HepG2 (cell line): ENCODE measurements at regions not wholly inside any gene's neighbourhood (a gene's known extent, or its start where the extent isn't known, plus 50 kb on each side); places are given as distances from the start of the nearest gene placed in this dataset.
A peak's percentile ranks its signal among the peaks of the same experiment; 100 is the strongest.

Source experiments
- BHLHE40 ChIP-seq: IDR thresholded peaks from 2 replicates; pipeline ENCODE4 v1.6.1; 2011; ENCODE audit warnings: low read length, improper control_type of control experiment
- E2F2 ChIP-seq: sonication (generic); formaldehyde crosslinking; IDR thresholded peaks from 2 replicates; pipeline ENCODE4 v1.4.0; 2020; ENCODE audit warnings: missing genetic modification reagents, borderline replicate concordance
- HOXA5 ChIP-seq: sonication (generic); formaldehyde crosslinking; IDR thresholded peaks from 2 replicates; pipeline ENCODE4 v1.4.0; 2020; ENCODE audit warnings: missing genetic modification reagents
- ISL2 ChIP-seq: sonication (generic); formaldehyde crosslinking; IDR thresholded peaks from 2 replicates; pipeline ENCODE4 v1.5.0; 2020; ENCODE audit warnings: missing genetic modification reagents
- KDM4B ChIP-seq: sonication (generic); formaldehyde crosslinking; IDR thresholded peaks from 2 replicates; pipeline ENCODE4 v1.4.0; 2020; ENCODE audit warnings: missing genetic modification reagents
- KDM6A ChIP-seq: IDR thresholded peaks from 2 replicates; pipeline ENCODE4 v1.6.1; 2016; ENCODE audit warnings: low read depth
- KLF15 ChIP-seq: sonication (generic); formaldehyde crosslinking; IDR thresholded peaks from 2 replicates; pipeline ENCODE4 v1.8.1; 2023; ENCODE audit warnings: borderline replicate concordance, mild to moderate bottlenecking, inconsistent platforms, missing genetic modification reagents, mixed read lengths
- MAFF ChIP-seq: IDR thresholded peaks from 2 replicates; pipeline ENCODE4 v1.6.1; 2011; ENCODE audit warnings: low read depth, low read length, improper control_type of control experiment
- MAFK ChIP-seq, 2 experiments: IDR thresholded peaks in 1 of 2; conservative IDR thresholded peaks in 1 of 2; 2 replicates each; pipeline ENCODE4 v1.6.1; 2011; ENCODE audit warnings: improper control_type of control experiment in 2 of 2, low read length in 2 of 2
- PHF5A ChIP-seq: IDR thresholded peaks from one replicate; pipeline ENCODE4 v1.6.1; 2018; ENCODE audit warnings: low read depth, missing genetic modification reagents; ENCODE audit not compliant: unreplicated experiment
- RBM39 ChIP-seq: fragments of 200-400 bp; formaldehyde crosslinking; IDR thresholded peaks from one replicate; pipeline ENCODE4 v1.6.1; 2018; ENCODE audit warnings: antibody characterized with exemption, mild to moderate bottlenecking, low read depth, low read length; ENCODE audit not compliant: poor library complexity, severe bottlenecking
- RELA ChIP-seq: sonication (generic); formaldehyde crosslinking; IDR thresholded peaks from 2 replicates; pipeline ENCODE4 v1.4.0; 2020; ENCODE audit warnings: missing genetic modification reagents
- REXO4 ChIP-seq: sonication (generic); formaldehyde crosslinking; IDR thresholded peaks from 2 replicates; pipeline ENCODE4 v1.8.0; 2022; ENCODE audit warnings: missing genetic modification reagents, mild to moderate bottlenecking, borderline replicate concordance
- RNF219 ChIP-seq: sonication (generic); formaldehyde crosslinking; IDR thresholded peaks from 2 replicates; pipeline ENCODE4 v1.5.0; 2020; ENCODE audit warnings: mild to moderate bottlenecking, missing genetic modification reagents
- SALL1 ChIP-seq: sonication (generic); formaldehyde crosslinking; IDR thresholded peaks from 2 replicates; pipeline ENCODE4 v1.8.0; 2022; ENCODE audit warnings: mild to moderate bottlenecking, missing genetic modification reagents
- SMC3 ChIP-seq: IDR thresholded peaks from 2 replicates; pipeline ENCODE4 v1.6.1; 2011; ENCODE audit warnings: low read length, improper control_type of control experiment
- SP140L ChIP-seq: sonication (generic); formaldehyde crosslinking; IDR thresholded peaks from 2 replicates; pipeline ENCODE4 v1.4.0; 2020; ENCODE audit warnings: missing genetic modification reagents, borderline replicate concordance
- SP4 ChIP-seq: sonication (generic); formaldehyde crosslinking; IDR thresholded peaks from 2 replicates; pipeline ENCODE4 v1.8.1; 2023; ENCODE audit warnings: mild to moderate bottlenecking, missing genetic modification reagents
- STAG1 ChIP-seq: sonication (generic); formaldehyde crosslinking; IDR thresholded peaks from 2 replicates; pipeline ENCODE4 v1.4.0; 2020; ENCODE audit warnings: missing genetic modification reagents
- TBL1XR1 ChIP-seq: fragments of 150-350 bp; IDR thresholded peaks from 2 replicates; pipeline ENCODE4 v1.6.1; 2014; ENCODE audit warnings: borderline replicate concordance, low read length; ENCODE audit not compliant: partially characterized antibody
- TCF12 ChIP-seq, 2 experiments: fragments of 450-650 bp in 1 of 2; sonication (generic) in 1 of 2; formaldehyde crosslinking in 1 of 2; IDR thresholded peaks; 2 replicates each; pipeline versions ENCODE4 v1.6.1 to v1.8.0; 2017 to 2022; ENCODE audit warnings: antibody characterized with exemption in 1 of 2, mild to moderate bottlenecking in 1 of 2, missing genetic modification reagents in 1 of 2, moderate library complexity in 1 of 2
- ZBTB2 ChIP-seq: sonication (generic); formaldehyde crosslinking; IDR thresholded peaks from 2 replicates; pipeline ENCODE4 v1.8.0; 2022; ENCODE audit warnings: low read depth, missing genetic modification reagents
- ZNF441 ChIP-seq: sonication (generic); formaldehyde crosslinking; IDR thresholded peaks from 2 replicates; pipeline ENCODE4 v1.7.0; 2021; ENCODE audit warnings: missing genetic modification reagents, borderline replicate concordance
- ZNF564 ChIP-seq: sonication (generic); formaldehyde crosslinking; IDR thresholded peaks from 2 replicates; pipeline ENCODE4 v1.8.1; 2023; ENCODE audit warnings: mild to moderate bottlenecking, missing genetic modification reagents
- ZNF597 ChIP-seq: sonication (generic); formaldehyde crosslinking; IDR thresholded peaks from 2 replicates; pipeline ENCODE4 v1.5.0; 2020; ENCODE audit warnings: missing genetic modification reagents

GRCh38 chr4:14871676-14872430 lies 130.4 kb upstream of the CPEB2 start (continued):
- no peak for TF ChIP-seq RNF219 (CRISPR knock-in tag)
- no peak for TF ChIP-seq KDM6A
- TF ChIP-seq PHF5A (CRISPR knock-in tag) = no peak
- no peak for TF ChIP-seq ZNF441 (CRISPR knock-in tag)
- no peak for TF ChIP-seq RBM39
- no peak for TF ChIP-seq SP4 (CRISPR knock-in tag)
- no peak for TF ChIP-seq HOXA5 (CRISPR knock-in tag)
- no peak for TF ChIP-seq RELA (CRISPR knock-in tag)
- TF ChIP-seq REXO4 (CRISPR knock-in tag) = no peak
- no peak for TF ChIP-seq TCF12 (IDR thresholded peaks at IDR 0.05)
- no peak for TF ChIP-seq TCF12 (CRISPR knock-in tag; IDR thresholded peaks at IDR 0.05)
- peak; percentile 51; the same call in 1 of the 2 replicates for TF ChIP-seq SMC3
- TF ChIP-seq ZNF564 (CRISPR knock-in tag) = no peak
- peak; percentile 36 for TF ChIP-seq STAG1 (CRISPR knock-in tag)
- no peak for TF ChIP-seq SALL1
- TF ChIP-seq E2F2 = no peak
- TF ChIP-seq ZBTB2 (CRISPR knock-in tag) = no peak
- no peak for TF ChIP-seq SP140L
- no peak for TF ChIP-seq BHLHE40
- TF ChIP-seq KLF15 (CRISPR knock-in tag) = no peak
- TF ChIP-seq MAFF = peak; percentile 78
- TF ChIP-seq TBL1XR1 = no peak
- peak; percentile 74 to 91 for TF ChIP-seq MAFK (conservative IDR thresholded peaks at IDR 0.05 in 1 of 2, IDR thresholded peaks at IDR 0.05 in 1 of 2; ENCODE audit: low read length in 2 of 2)
- no peak for TF ChIP-seq ZNF597
- TF ChIP-seq ISL2 (CRISPR knock-in tag) = no peak
- TF ChIP-seq KDM4B (CRISPR knock-in tag) = no peak
